H1 (cell line): ENCODE measurements at regions not wholly inside any gene's neighbourhood (a gene's known extent, or its start where the extent isn't known, plus 50 kb on each side); places are given as distances from the start of the nearest gene placed in this dataset.

ENCODE experiments used
- ASH2L ChIP-seq: fragments of 200-600, 300-600 bp; sonication (generic); IDR thresholded peaks from one replicate; pipeline ENCODE4 v1.7.1; 2017; ENCODE audit warnings: low read length
- ATF3 ChIP-seq: IDR thresholded peaks from 2 replicates; pipeline ENCODE4 v1.6.1; 2011; ENCODE audit warnings: low read depth, mild to moderate bottlenecking, low read length; ENCODE audit not compliant: insufficient read depth
- CBX5 ChIP-seq: fragments of 300-800, 300-1000 bp; sonication (generic); IDR thresholded peaks from 2 replicates; pipeline ENCODE4 v1.7.1; 2016; ENCODE audit warnings: antibody characterized with exemption, low read length, low read depth
- CTCF ChIP-seq, 3 experiments: IDR thresholded peaks; 1 replicate in 2 of 3; 2 replicates in 1 of 3; pipeline versions ENCODE4 v1.5.1 to v1.6.1; 2011; ENCODE audit warnings: low read length in 3 of 3, mild to moderate bottlenecking in 3 of 3, inconsistent platforms in 2 of 3, low read depth in 1 of 3, moderate library complexity in 1 of 3; ENCODE audit not compliant: insufficient read depth in 1 of 3; ENCODE audit errors: control extremely low read depth in 1 of 3
- EZH2 ChIP-seq: fragments of 200-600 bp; sonication (generic); IDR thresholded peaks from 2 replicates; pipeline ENCODE4 v1.7.1; 2012; ENCODE audit warnings: low read depth, mild to moderate bottlenecking, moderate library complexity, low read length, inconsistent platforms; ENCODE audit not compliant: severe bottlenecking
- HDAC6 ChIP-seq: IDR thresholded peaks from one replicate; pipeline ENCODE4 v1.7.1; 2012; ENCODE audit warnings: low read depth, mild to moderate bottlenecking, inconsistent platforms, low read length, moderate library complexity
- MAX ChIP-seq: IDR thresholded peaks from 2 replicates; pipeline ENCODE4 v1.6.1; 2012; ENCODE audit warnings: inconsistent platforms
- POLR2AphosphoS5 ChIP-seq: IDR thresholded peaks from 2 replicates; pipeline ENCODE4 v1.6.1; 2011; ENCODE audit warnings: low read depth, low read length
- SRF ChIP-seq: IDR thresholded peaks from 2 replicates; pipeline ENCODE4 v1.6.1; 2011; ENCODE audit warnings: mild to moderate bottlenecking, low read depth, low read length, moderate library complexity
- USF2 ChIP-seq: IDR thresholded peaks from 2 replicates; pipeline ENCODE4 v1.6.1; 2011; ENCODE audit warnings: low read length, improper control_type of control experiment
- YY1 ChIP-seq: IDR thresholded peaks from 2 replicates; pipeline ENCODE4 v1.6.1; 2011; ENCODE audit warnings: low read depth, mild to moderate bottlenecking, low read length

GRCh38 chr3:161925749-161926360 lies 429.2 kb downstream of the OTOL1 start:
- TF ChIP-seq CTCF (IDR thresholded peaks at IDR 0.05; ENCODE audit: control extremely low read depth in 1 of 3, insufficient read depth in 1 of 3, low read depth in 1 of 3, low read length in 3 of 3), result no peak
- no peak for TF ChIP-seq CBX5
- no peak for TF ChIP-seq YY1
- no peak for TF ChIP-seq POLR2AphosphoS5
- TF ChIP-seq EZH2, result no peak
- TF ChIP-seq MAX, result no peak
- no peak for TF ChIP-seq USF2
- TF ChIP-seq ATF3, result no peak
- TF ChIP-seq HDAC6, result no peak
- no peak for TF ChIP-seq SRF
- TF ChIP-seq ASH2L, result no peak
